Tibial artery (tissue), 4 donors: ENCODE measurements at regions not wholly inside any gene's neighbourhood (a gene's known extent, or its start where the extent isn't known, plus 50 kb on each side); places are given as distances from the start of the nearest gene placed in this dataset.

Source experiments
- DNase-seq, 2 donors: peaks; one replicate each; pipeline ENCODE4 v3.0.0-alpha.2; 2019
- H3K27ac ChIP-seq, 2 donors: fragments of 200-600 bp; sonication (generic) in 1 of 2; 1 replicate in 1 of 2; 2 replicates in 1 of 2; pipeline ENCODE4 v1.5.1; 2018 to 2019; ENCODE audit warnings: mild to moderate bottlenecking in 1 of 2
- H3K27me3 ChIP-seq, 2 donors: fragments of 200-600 bp; sonication (generic) in 1 of 2; one replicate each; pipeline versions ENCODE4 v1.5.1 to v1.6.0; 2016 to 2019
- H3K36me3 ChIP-seq, 3 donors: fragments of 200-600 bp; sonication (generic) in 2 of 3; one replicate each; pipeline ENCODE4 v1.5.1; 2016 to 2019; ENCODE audit warnings: mild to moderate bottlenecking in 2 of 3
- H3K4me1 ChIP-seq, 4 donors: fragments of 200-600 bp; sonication (generic) in 2 of 4; 1 replicate in 3 of 4; 2 replicates in 1 of 4; pipeline ENCODE4 v1.5.1; 2016 to 2019
- H3K4me3 ChIP-seq, 2 donors: fragments of 200-600 bp; sonication (generic) in 1 of 2; 1 replicate in 1 of 2; 2 replicates in 1 of 2; pipeline ENCODE4 v1.5.1; 2018 to 2019; ENCODE audit warnings: mild to moderate bottlenecking in 2 of 2
- H3K9me3 ChIP-seq, 3 donors: fragments of 200-600 bp; sonication (generic) in 1 of 3; one replicate each; pipeline ENCODE4 v1.5.1; 2016 to 2019
- intact Hi-C: fragments of 100-400 bp; cut with DNase I; formaldehyde crosslinking; loops from one replicate; pipeline ENCODE4 v1.15.0; 2023; ENCODE audit warnings: low total_unique reads
- TF ChIP-seq, protein P1 (sequence below), 2 experiments: fragments of 200-600 bp in 1 of 2; fragments of 450-650 bp in 1 of 2; IDR thresholded peaks; one replicate each; pipeline ENCODE4 v1.5.1; 2017 to 2019; ENCODE audit warnings: antibody characterized with exemption in 2 of 2, mild to moderate bottlenecking in 1 of 2, moderate library complexity in 1 of 2

DNA sequence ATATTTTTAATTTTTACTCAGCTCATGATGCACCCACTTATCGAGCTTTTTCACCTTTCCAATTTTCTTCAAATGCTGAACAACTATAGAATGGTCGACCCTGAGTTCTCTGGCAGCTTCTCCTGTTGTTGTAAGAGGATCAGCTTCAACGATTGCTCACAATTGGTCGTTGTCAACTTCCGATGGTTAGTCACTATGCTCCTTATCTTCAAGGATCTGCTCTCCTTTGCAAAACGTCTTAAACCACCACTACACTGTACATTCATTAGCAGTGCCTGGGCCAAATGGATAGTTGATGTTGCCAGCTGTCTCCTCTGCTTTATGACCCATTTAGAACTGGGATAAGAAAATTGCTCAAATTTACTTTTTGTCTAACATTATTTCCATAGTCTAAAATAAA, 385.9 kb upstream of the LYPLAL1 start:
- no peak for DNase-seq
- intact Hi-C loops, result no loop called here
- no peaks in the 10 kb centered on the region for H3K27me3 ChIP-seq
- H3K4me3 ChIP-seq, result no peak overlapping the region
- H3K4me1 ChIP-seq, result peaks cover 0 to 29% (median 13%) of the 10 kb centered on the region in 4 donors
- no peaks in the 10 kb centered on the region for H3K36me3 ChIP-seq
- TF ChIP-seq, protein P1, sequence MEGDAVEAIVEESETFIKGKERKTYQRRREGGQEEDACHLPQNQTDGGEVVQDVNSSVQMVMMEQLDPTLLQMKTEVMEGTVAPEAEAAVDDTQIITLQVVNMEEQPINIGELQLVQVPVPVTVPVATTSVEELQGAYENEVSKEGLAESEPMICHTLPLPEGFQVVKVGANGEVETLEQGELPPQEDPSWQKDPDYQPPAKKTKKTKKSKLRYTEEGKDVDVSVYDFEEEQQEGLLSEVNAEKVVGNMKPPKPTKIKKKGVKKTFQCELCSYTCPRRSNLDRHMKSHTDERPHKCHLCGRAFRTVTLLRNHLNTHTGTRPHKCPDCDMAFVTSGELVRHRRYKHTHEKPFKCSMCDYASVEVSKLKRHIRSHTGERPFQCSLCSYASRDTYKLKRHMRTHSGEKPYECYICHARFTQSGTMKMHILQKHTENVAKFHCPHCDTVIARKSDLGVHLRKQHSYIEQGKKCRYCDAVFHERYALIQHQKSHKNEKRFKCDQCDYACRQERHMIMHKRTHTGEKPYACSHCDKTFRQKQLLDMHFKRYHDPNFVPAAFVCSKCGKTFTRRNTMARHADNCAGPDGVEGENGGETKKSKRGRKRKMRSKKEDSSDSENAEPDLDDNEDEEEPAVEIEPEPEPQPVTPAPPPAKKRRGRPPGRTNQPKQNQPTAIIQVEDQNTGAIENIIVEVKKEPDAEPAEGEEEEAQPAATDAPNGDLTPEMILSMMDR (IDR thresholded peaks at IDR 0.05), result no peak
- no peaks in the 10 kb centered on the region for H3K9me3 ChIP-seq
- no peak overlapping the region for H3K27ac ChIP-seq

DNA sequence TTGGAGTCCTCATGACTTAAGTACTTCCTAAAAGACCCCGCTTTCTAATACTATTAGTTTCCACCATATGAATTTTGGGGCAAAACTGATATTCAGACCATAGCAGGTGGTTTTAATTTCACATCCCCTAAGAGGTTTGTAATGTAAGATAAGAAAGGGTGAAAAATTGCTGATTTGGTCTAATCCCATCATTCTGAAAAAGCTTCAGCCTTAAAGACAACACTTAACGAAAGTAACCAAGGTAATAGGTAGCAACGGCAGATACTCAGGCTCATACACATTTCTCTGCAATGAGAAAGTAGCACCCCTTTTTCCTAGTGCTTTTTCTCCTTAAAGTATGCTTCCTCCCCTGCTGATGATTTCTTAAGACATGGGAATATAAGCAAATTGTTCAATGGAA, 376.9 kb upstream of the LYPLAL1 start:
- TF ChIP-seq, protein P1 (IDR thresholded peaks at IDR 0.05), result no peak
- no peaks in the 10 kb centered on the region for H3K4me1 ChIP-seq
- no peak overlapping the region for H3K4me3 ChIP-seq
- intact Hi-C loops, result no loop called here
- no peaks in the 10 kb centered on the region for H3K36me3 ChIP-seq
- H3K27ac ChIP-seq, result no peak overlapping the region
- H3K9me3 ChIP-seq, result no peaks in the 10 kb centered on the region
- DNase-seq, result no peak
- no peaks in the 10 kb centered on the region for H3K27me3 ChIP-seq

DNA sequence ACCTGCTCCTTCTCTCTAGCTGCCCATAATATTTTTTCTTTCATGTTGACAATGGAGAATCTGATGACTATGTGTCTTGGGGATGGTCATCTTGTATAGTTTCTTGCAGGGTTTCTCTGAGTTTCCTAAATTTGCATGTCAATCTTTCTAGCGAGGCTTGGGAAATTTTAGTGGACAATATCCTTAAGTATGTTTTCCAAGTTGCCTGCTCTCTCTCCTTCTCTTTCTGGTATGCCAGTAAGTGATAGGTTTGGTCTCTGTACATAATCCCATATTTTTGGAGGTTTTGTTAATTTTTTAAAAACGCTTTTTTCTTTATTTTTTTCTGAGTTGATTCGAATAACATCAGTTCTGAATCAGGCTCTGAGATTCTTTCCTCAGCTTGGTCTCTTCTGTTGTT, 370.9 kb upstream of the LYPLAL1 start:
- no peaks in the 10 kb centered on the region for H3K9me3 ChIP-seq
- H3K27me3 ChIP-seq, result no peaks in the 10 kb centered on the region
- no peaks in the 10 kb centered on the region for H3K4me1 ChIP-seq
- no peak overlapping the region for H3K4me3 ChIP-seq
- no peak overlapping the region for H3K27ac ChIP-seq
- intact Hi-C loops, result no loop called here
- H3K36me3 ChIP-seq, result no peaks in the 10 kb centered on the region
- DNase-seq, result no peak
- TF ChIP-seq, protein P1 (IDR thresholded peaks at IDR 0.05), result no peak

GRCh38 chr1:218803351-218803997, 370.2 kb upstream of the LYPLAL1 start:
- intact Hi-C loops, result no loop called here
- no peak overlapping the region for H3K4me3 ChIP-seq
- H3K27me3 ChIP-seq, result no peaks in the 10 kb centered on the region
- no peaks in the 10 kb centered on the region for H3K4me1 ChIP-seq
- no peaks in the 10 kb centered on the region for H3K36me3 ChIP-seq
- TF ChIP-seq, protein P1 (IDR thresholded peaks at IDR 0.05), result no peak
- no peaks in the 10 kb centered on the region for H3K9me3 ChIP-seq
- H3K27ac ChIP-seq, result no peak overlapping the region
- no peak for DNase-seq

GRCh38 chr1:218804014-218804785, 369.5 kb upstream of the LYPLAL1 start:
- Histone ChIP-seq H3K27ac (no peak overlapping the region), H3K36me3 (no peaks in the 10 kb centered on the region), H3K4me3 (no peak overlapping the region), H3K9me3 (no peaks in the 10 kb centered on the region), H3K4me1 (no peaks in the 10 kb centered on the region), H3K27me3 (no peaks in the 10 kb centered on the region)
- DNase-seq, result no peak
- TF ChIP-seq, protein P1 (IDR thresholded peaks at IDR 0.05), result no peak
- intact Hi-C loops, result no loop called here
